Uterus (tissue), 2 donors: ENCODE measurements at regions not wholly inside any gene's neighbourhood (a gene's known extent, or its start where the extent isn't known, plus 50 kb on each side); places are given as distances from the start of the nearest gene placed in this dataset.

Source experiments
- POLR2A ChIP-seq, 2 donors: fragments of 450-650 bp; IDR thresholded peaks; one replicate each; pipeline ENCODE4 v1.6.1; 2016; ENCODE audit warnings: antibody characterized with exemption in 2 of 2, mild to moderate bottlenecking in 1 of 2, moderate library complexity in 1 of 2
- TF ChIP-seq, protein P1 (sequence below), 4 experiments: fragments of 200-600 bp in 2 of 4; fragments of 450-650 bp in 2 of 4; sonication (generic) in 2 of 4; IDR thresholded peaks; one replicate each; pipeline ENCODE4 v1.5.1; 2016 to 2019; ENCODE audit warnings: antibody characterized with exemption in 4 of 4, mild to moderate bottlenecking in 2 of 4, moderate library complexity in 1 of 4

DNA sequence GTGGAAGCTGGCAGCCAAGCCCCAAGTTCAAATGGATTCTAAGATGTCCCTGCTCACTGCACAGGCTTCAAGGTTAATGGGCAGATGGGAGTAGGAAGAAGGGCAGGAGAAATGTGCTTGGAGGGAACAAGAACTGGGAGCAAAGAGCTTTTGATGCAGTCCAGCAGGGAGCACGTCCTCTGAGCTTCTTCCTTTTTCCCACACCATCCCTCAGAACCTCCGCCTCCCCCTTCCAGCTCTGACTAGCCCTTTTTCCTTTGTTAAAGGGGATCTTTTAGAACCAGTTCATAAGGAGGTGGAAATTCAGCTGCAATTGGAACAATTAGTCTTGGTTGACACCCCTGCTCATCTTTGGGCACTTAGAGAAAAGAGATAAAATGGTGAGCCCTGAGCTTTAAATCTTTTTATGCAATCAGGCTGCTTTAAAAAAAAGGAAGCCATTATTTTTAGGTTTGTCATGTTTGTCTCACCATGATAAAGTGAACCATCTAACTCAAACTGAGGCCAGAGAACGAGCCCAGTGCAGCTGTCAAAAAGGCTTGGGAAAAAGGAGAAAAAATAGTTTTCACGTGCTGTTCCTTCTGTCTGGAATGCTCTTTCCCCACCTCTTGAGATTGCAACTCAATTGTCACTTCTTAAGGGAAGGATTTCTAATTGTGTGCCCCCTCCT, 135.8 kb upstream of the IL1RAPL2 start:
- TF ChIP-seq, protein P1, sequence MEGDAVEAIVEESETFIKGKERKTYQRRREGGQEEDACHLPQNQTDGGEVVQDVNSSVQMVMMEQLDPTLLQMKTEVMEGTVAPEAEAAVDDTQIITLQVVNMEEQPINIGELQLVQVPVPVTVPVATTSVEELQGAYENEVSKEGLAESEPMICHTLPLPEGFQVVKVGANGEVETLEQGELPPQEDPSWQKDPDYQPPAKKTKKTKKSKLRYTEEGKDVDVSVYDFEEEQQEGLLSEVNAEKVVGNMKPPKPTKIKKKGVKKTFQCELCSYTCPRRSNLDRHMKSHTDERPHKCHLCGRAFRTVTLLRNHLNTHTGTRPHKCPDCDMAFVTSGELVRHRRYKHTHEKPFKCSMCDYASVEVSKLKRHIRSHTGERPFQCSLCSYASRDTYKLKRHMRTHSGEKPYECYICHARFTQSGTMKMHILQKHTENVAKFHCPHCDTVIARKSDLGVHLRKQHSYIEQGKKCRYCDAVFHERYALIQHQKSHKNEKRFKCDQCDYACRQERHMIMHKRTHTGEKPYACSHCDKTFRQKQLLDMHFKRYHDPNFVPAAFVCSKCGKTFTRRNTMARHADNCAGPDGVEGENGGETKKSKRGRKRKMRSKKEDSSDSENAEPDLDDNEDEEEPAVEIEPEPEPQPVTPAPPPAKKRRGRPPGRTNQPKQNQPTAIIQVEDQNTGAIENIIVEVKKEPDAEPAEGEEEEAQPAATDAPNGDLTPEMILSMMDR (IDR thresholded peaks at IDR 0.05): no peak
- no peak for TF ChIP-seq POLR2A (IDR thresholded peaks at IDR 0.05)
